ENCODE measurements at regions not wholly inside any gene's neighbourhood (a gene's known extent, or its start where the extent isn't known, plus 50 kb on each side); places are given as distances from the start of the nearest gene placed in this dataset.

GRCh38 chrX:20906571-20906970 lies 467.6 kb upstream of the CNKSR2 start:
- Histone ChIP-seq H3K9me3 (no peaks in the 10 kb centered on the region), H3K27me3 (no peaks in the 10 kb centered on the region), H3K4me3 (no peak overlapping the region), H3K27ac (no peak overlapping the region), H3K36me3 (ENCODE audit: low read depth, missing control alignments) (no peaks in the 10 kb centered on the region), H3K4me1 (no peaks in the 10 kb centered on the region)
- DNase-seq: no peak
- intact Hi-C loops (cut with DNase I; ENCODE audit: low total_unique reads): no loop called here
- no peak for TF ChIP-seq POLR2A (IDR thresholded peaks at IDR 0.05)
- TF ChIP-seq CTCF (IDR thresholded peaks at IDR 0.05): no peak

DNA sequence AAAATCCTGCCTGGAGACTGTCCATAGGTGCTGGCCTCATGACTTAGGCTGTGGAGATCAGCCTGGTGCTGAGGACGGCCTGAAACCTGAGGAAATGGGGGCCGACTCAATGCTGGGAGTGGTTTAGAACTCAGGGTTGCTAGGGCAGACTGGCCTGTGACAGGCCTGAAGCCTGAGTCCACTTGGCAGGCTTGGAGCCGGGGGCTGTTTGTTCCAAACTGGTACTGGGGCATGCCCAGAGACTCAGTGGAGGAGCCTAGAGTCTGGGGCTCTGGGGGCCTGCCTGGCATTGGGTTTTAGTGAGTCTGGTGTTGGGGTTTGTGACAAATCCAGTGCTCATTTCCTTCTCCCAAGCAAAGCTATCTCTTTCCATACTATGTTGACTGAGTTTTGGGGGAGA lies 489.7 kb upstream of the CNKSR2 start:
- no peaks in the 10 kb centered on the region for H3K27me3 ChIP-seq
- H3K9me3 ChIP-seq: no peaks in the 10 kb centered on the region
- H3K4me1 ChIP-seq: no peaks in the 10 kb centered on the region
- 87% methylated on average over 3 of the region's 3 CpGs; no CpG with 5 or more reads in 1 of the 2 donors for WGBS, 2 donors
- no peak overlapping the region for H3K27ac ChIP-seq
- intact Hi-C loops (cut with DNase I; ENCODE audit: low total_unique reads): no loop called here
- H3K4me3 ChIP-seq: no peak overlapping the region
- no peaks in the 10 kb centered on the region for H3K36me3 ChIP-seq (ENCODE audit: low read depth, missing control alignments)
- TF ChIP-seq CTCF (IDR thresholded peaks at IDR 0.05) (no peak), POLR2A (IDR thresholded peaks at IDR 0.05) (no peak)
- DNase-seq: no peak

DNA sequence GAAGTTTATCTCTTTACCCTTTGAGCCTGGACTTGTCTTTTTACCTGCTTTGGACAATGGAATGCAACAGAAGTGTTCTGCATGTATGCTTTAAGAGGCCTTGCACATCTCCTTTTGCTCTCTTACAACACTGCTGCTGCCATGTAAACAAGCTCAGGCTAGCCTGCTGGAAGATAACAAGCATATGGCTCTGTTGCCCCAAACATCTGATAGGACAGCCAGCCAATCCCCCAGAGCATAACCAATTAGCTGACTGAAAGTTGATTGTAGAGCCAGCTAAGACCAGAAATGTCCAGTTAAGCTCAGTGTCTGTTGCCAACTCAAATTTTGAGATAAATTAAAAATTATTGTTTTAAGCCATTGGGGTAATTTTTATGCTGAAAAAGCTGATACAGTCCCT lies 510.6 kb upstream of the CNKSR2 start:
- TF ChIP-seq CTCF (IDR thresholded peaks at IDR 0.05) (no peak), POLR2A (IDR thresholded peaks at IDR 0.05) (no peak)
- no peaks in the 10 kb centered on the region for H3K36me3 ChIP-seq (ENCODE audit: low read depth, missing control alignments)
- H3K9me3 ChIP-seq: no peaks in the 10 kb centered on the region
- H3K27me3 ChIP-seq: no peaks in the 10 kb centered on the region
- H3K4me1 ChIP-seq: no peaks in the 10 kb centered on the region
- H3K27ac ChIP-seq: no peak overlapping the region
- DNase-seq: no peak
- H3K4me3 ChIP-seq: no peak overlapping the region
- intact Hi-C loops (cut with DNase I; ENCODE audit: low total_unique reads): no loop called here

GRCh38 chrX:20861113-20861512 lies 513.1 kb upstream of the CNKSR2 start:
- no peaks in the 10 kb centered on the region for H3K27me3 ChIP-seq
- no peaks in the 10 kb centered on the region for H3K4me1 ChIP-seq
- WGBS, 2 donors: 81 to 85% methylated on average over 3 of the region's 3 CpGs
- no peak overlapping the region for H3K27ac ChIP-seq
- no peaks in the 10 kb centered on the region for H3K9me3 ChIP-seq
- DNase-seq: no peak
- TF ChIP-seq POLR2A (IDR thresholded peaks at IDR 0.05): no peak
- intact Hi-C loops (cut with DNase I; ENCODE audit: low total_unique reads): no loop called here
- no peak overlapping the region for H3K4me3 ChIP-seq
- H3K36me3 ChIP-seq (ENCODE audit: low read depth, missing control alignments): no peaks in the 10 kb centered on the region

- no peaks in the 10 kb centered on the region for H3K36me3 ChIP-seq (ENCODE audit: low read depth, missing control alignments)
- no peak overlapping the region for H3K4me3 ChIP-seq
- H3K9me3 ChIP-seq: no peaks in the 10 kb centered on the region
- 44 to 77% methylated on average over 3 of the region's 3 CpGs for WGBS, 2 donors
- TF ChIP-seq POLR2A (IDR thresholded peaks at IDR 0.05) (no peak), CTCF (IDR thresholded peaks at IDR 0.05) (no peak)
- H3K4me1 ChIP-seq: no peaks in the 10 kb centered on the region
- DNase-seq: no peak
- intact Hi-C loops (cut with DNase I; ENCODE audit: low total_unique reads): no loop called here
- no peaks in the 10 kb centered on the region for H3K27me3 ChIP-seq
- no peak overlapping the region for H3K27ac ChIP-seq
Measured at GRCh38 chrX:20857746-20858145, 516.5 kb upstream of the CNKSR2 start.
